GM18508 (cell line): ENCODE measurements at regions not wholly inside any gene's neighbourhood (a gene's known extent, or its start where the extent isn't known, plus 50 kb on each side); places are given as distances from the start of the nearest gene placed in this dataset.

ENCODE experiments used
- ATAC-seq: cut with Tn5 transposase; IDR thresholded peaks from one replicate; pipeline ENCODE4 v1.9.1; 2021; ENCODE audit warnings: moderate number of reproducible peaks; ENCODE audit not compliant: insufficient read depth, unreplicated experiment

- ATAC-seq: no peak
These were observed 63.4 kb upstream of the IGF1 start for GRCh38 chr12:102543494-102544485.

GRCh38 chr12:102542816-102543440, 62.6 kb upstream of the IGF1 start:
- ATAC-seq: no peak

- ATAC-seq: no peak
These were observed 60.5 kb upstream of the IGF1 start for GRCh38 chr12:102540815-102541385.

- ATAC-seq: no peak
These were observed 59.5 kb upstream of the IGF1 start for GRCh38 chr12:102539651-102540553.

GRCh38 chr12:102535306-102535705, 54.9 kb upstream of the IGF1 start:
- no peak for ATAC-seq

GRCh38 chr12:102534899-102535298, 54.5 kb upstream of the IGF1 start:
- ATAC-seq: no peak

GRCh38 chr12:102533483-102534215, 53.3 kb upstream of the IGF1 start:
- no peak for ATAC-seq
